ENCODE measurements at regions not wholly inside any gene's neighbourhood (a gene's known extent, or its start where the extent isn't known, plus 50 kb on each side); places are given as distances from the start of the nearest gene placed in this dataset.

GRCh38 chr12:125989696-125990095, 924.5 kb downstream of the AACS start:
- intact Hi-C loops (cut with micrococcal nuclease) = no loop called here
- no peak for DNase-seq (ENCODE audit: low read depth, low spot score)
- no peaks in the 10 kb centered on the region for H4K20me1 ChIP-seq (replicated peaks; ENCODE audit: control insufficient read depth, extremely low read depth, insufficient read depth, low read length)
- TF ChIP-seq POLR2AphosphoS5 (IDR thresholded peaks at IDR 0.05; ENCODE audit: insufficient read depth, low read depth, low read length) (no peak), MYC (IDR thresholded peaks at IDR 0.05; ENCODE audit: low read depth, low read length) (no peak), POLR2A (IDR thresholded peaks at IDR 0.05; ENCODE audit: low read depth, low read length) (no peak), GATA2 (IDR thresholded peaks at IDR 0.05; ENCODE audit: insufficient read depth, insufficient read length, low read depth, low read length) (no peak), MAX (IDR thresholded peaks at IDR 0.05; ENCODE audit: insufficient read depth, insufficient read length) (no peak), FOS (IDR thresholded peaks at IDR 0.05; ENCODE audit: borderline replicate concordance, insufficient read depth, low read length) (no peak), EZH2 (IDR thresholded peaks at IDR 0.05; ENCODE audit: borderline replicate concordance, low read depth, low read length, severe bottlenecking) (no peak), JUN (IDR thresholded peaks at IDR 0.05; ENCODE audit: borderline replicate concordance, insufficient read depth, insufficient read length, low read depth) (no peak), CTCF (IDR thresholded peaks at IDR 0.05; ENCODE audit: extremely low read depth in 1 of 2, insufficient read depth in 1 of 2, low read depth in 1 of 2, low read length in 2 of 2) (no peak)
- H3K27ac ChIP-seq (ENCODE audit: insufficient read depth, low read depth, low read length) = no peak overlapping the region
- H3K9me3 ChIP-seq (replicated peaks; ENCODE audit: control insufficient read depth, insufficient read depth, low read length) = peaks cover 5% of the 10 kb centered on the region
- ChIA-PET POLR2A (no interaction called here), CTCF (no interaction called here)
- H3K36me3 ChIP-seq (ENCODE audit: control insufficient read depth in 2 of 2, extremely low read depth in 1 of 2, insufficient read depth in 2 of 2, low read length in 2 of 2) = no peaks in the 10 kb centered on the region
- H3K4me2 ChIP-seq (ENCODE audit: insufficient read depth, low read length) = no peak overlapping the region
- BruUV-seq (replicated peaks) = no TSS peak
- no peaks in the 10 kb centered on the region for H3K79me2 ChIP-seq (ENCODE audit: control insufficient read depth, insufficient read depth, low read length)
- H3K4me3 ChIP-seq (replicated peaks in 1 of 3; ENCODE audit: insufficient read depth in 1 of 3, low read depth in 1 of 3, low read length in 3 of 3) = no peak overlapping the region
- dilution Hi-C loops (cut with MboI; ENCODE audit: extremely low pct_ligation_motif_present, low sequenced_read_pairs) = no loop called here
- no peaks in the 10 kb centered on the region for H3K9me1 ChIP-seq (replicated peaks; ENCODE audit: control insufficient read depth, extremely low read depth, insufficient read depth, low read length)
- H2AFZ ChIP-seq (ENCODE audit: low read depth, low read length) = no peak overlapping the region
- no peaks in the 10 kb centered on the region for H3K27me3 ChIP-seq (ENCODE audit: control insufficient read depth in 2 of 2, insufficient read depth in 2 of 2, low read length in 2 of 2)
- H3K4me1 ChIP-seq (ENCODE audit: control insufficient read depth, extremely low read depth, insufficient read depth, low read length) = no peaks in the 10 kb centered on the region
- no peak for FAIRE-seq
- no peak overlapping the region for H3K9ac ChIP-seq (replicated peaks; ENCODE audit: extremely low read depth, insufficient read depth, low read length)

All from endothelial cell of umbilical vein (primary cell).